WTC11 (cell line): ENCODE measurements at regions not wholly inside any gene's neighbourhood (a gene's known extent, or its start where the extent isn't known, plus 50 kb on each side); places are given as distances from the start of the nearest gene placed in this dataset.

Experiments
- ATAC-seq: fragments of 200-7000 bp; cut with Tn5 transposase; 2 replicates; pipeline ENCODE4 v1.10.0; 2021; ENCODE audit warnings: mild to moderate bottlenecking, moderate library complexity
- CTCF ChIA-PET: fragments of 300-600 bp; sonication (Branson Sonifier 250); formaldehyde crosslinking; loops from one replicate; lab custom pipeline; 2021; ENCODE audit warnings: antibody characterized with exemption; lab: Charles Lee
- POLR2A ChIA-PET: fragments of 350-600 bp; sonication (Branson Sonifier 250); formaldehyde crosslinking; loops from one replicate; lab custom pipeline; 2021; ENCODE audit warnings: antibody characterized with exemption; lab: Charles Lee
- DNase-seq: peaks from one replicate; pipeline ENCODE4 v3.0.0; 2021; ENCODE audit warnings: low spot score
- H3K27ac Mint-ChIP-seq: 2 replicates; pipeline ENCODE4 v1.8.0; 2021; ENCODE audit warnings: mixed read lengths
- H3K27me3 Mint-ChIP-seq: 2 replicates; pipeline ENCODE4 v1.8.0; 2021; ENCODE audit warnings: low read depth, mild to moderate bottlenecking, moderate library complexity, mixed read lengths
- H3K36me3 Mint-ChIP-seq: 2 replicates; pipeline ENCODE4 v1.8.0; 2021; ENCODE audit warnings: mixed read lengths
- H3K4me1 Mint-ChIP-seq: 2 replicates; pipeline ENCODE4 v1.8.0; 2022; ENCODE audit warnings: mixed read lengths
- H3K4me3 Mint-ChIP-seq: 2 replicates; pipeline ENCODE4 v1.8.0; 2021; ENCODE audit warnings: mild to moderate bottlenecking, moderate library complexity, mixed read lengths
- H3K9me3 Mint-ChIP-seq: 2 replicates; pipeline ENCODE4 v1.8.0; 2021; ENCODE audit warnings: mixed read lengths
- AR ChIP-seq: fragments of 250-450 bp; sonication (Bioruptor Pico); IDR thresholded peaks from 2 replicates; pipeline ENCODE4 v1.9.0; 2021; ENCODE audit warnings: mild to moderate bottlenecking
- CBFB ChIP-seq: sonication (generic); formaldehyde crosslinking; IDR thresholded peaks from 2 replicates; pipeline ENCODE4 v1.8.1; 2022; ENCODE audit warnings: mild to moderate bottlenecking, low read depth, missing genetic modification reagents
- CREB1 ChIP-seq: sonication (generic); formaldehyde crosslinking; IDR thresholded peaks from 2 replicates; pipeline ENCODE4 v1.8.0; 2023; ENCODE audit warnings: mild to moderate bottlenecking, missing genetic modification reagents
- ELF4 ChIP-seq: sonication (generic); formaldehyde crosslinking; IDR thresholded peaks from 2 replicates; pipeline ENCODE4 v1.8.1; 2022; ENCODE audit warnings: low read depth, mild to moderate bottlenecking, moderate library complexity, missing genetic modification reagents
- EMX1 ChIP-seq: fragments of 250-450 bp; sonication (Bioruptor Pico); IDR thresholded peaks from 2 replicates; pipeline ENCODE4 v1.8.0; 2021; ENCODE audit warnings: mild to moderate bottlenecking
- ETV6 ChIP-seq: sonication (generic); formaldehyde crosslinking; IDR thresholded peaks from 2 replicates; pipeline ENCODE4 v1.8.1; 2022; ENCODE audit warnings: mild to moderate bottlenecking, missing genetic modification reagents
- GTF2I ChIP-seq: fragments of 250-450 bp; sonication (Bioruptor Pico); conservative IDR thresholded peaks from 2 replicates; pipeline ENCODE4 v1.4.0; 2021; ENCODE audit warnings: mild to moderate bottlenecking
- OVOL2 ChIP-seq: fragments of 250-450 bp; sonication (Bioruptor Pico); IDR thresholded peaks from 2 replicates; pipeline ENCODE4 v1.9.0; 2021; ENCODE audit warnings: mild to moderate bottlenecking, borderline replicate concordance
- SP1 ChIP-seq: sonication (generic); formaldehyde crosslinking; conservative IDR thresholded peaks from 2 replicates; pipeline ENCODE4 v1.8.1; 2022; ENCODE audit warnings: missing genetic modification reagents
- ZMAT4 ChIP-seq: fragments of 250-450 bp; sonication (Bioruptor Pico); IDR thresholded peaks from 2 replicates; pipeline ENCODE4 v1.9.0; 2021; ENCODE audit warnings: mild to moderate bottlenecking
- ZNF121 ChIP-seq: sonication (generic); formaldehyde crosslinking; IDR thresholded peaks from 2 replicates; pipeline ENCODE4 v1.8.0; 2023; ENCODE audit warnings: missing genetic modification reagents
- ZNF219 ChIP-seq: sonication (generic); formaldehyde crosslinking; IDR thresholded peaks from 2 replicates; pipeline ENCODE4 v1.8.0; 2023; ENCODE audit warnings: missing genetic modification reagents, mild to moderate bottlenecking, borderline replicate concordance
- ZNF232 ChIP-seq: sonication (generic); formaldehyde crosslinking; IDR thresholded peaks from 2 replicates; pipeline ENCODE4 v1.8.0; 2022; ENCODE audit warnings: mild to moderate bottlenecking, missing genetic modification reagents
- ZNF281 ChIP-seq: sonication (generic); formaldehyde crosslinking; IDR thresholded peaks from 2 replicates; pipeline ENCODE4 v1.8.0; 2023; ENCODE audit warnings: mild to moderate bottlenecking, missing genetic modification reagents
- TF ChIP-seq, protein P1 (sequence below): sonication (generic); formaldehyde crosslinking; IDR thresholded peaks from 2 replicates; pipeline ENCODE4 v1.8.1; 2022; ENCODE audit warnings: low read depth, mild to moderate bottlenecking, moderate library complexity, missing genetic modification reagents, borderline replicate concordance
- TF ChIP-seq, protein P2 (sequence below): sonication (generic); formaldehyde crosslinking; IDR thresholded peaks from 2 replicates; pipeline ENCODE4 v1.8.1; 2022; ENCODE audit warnings: mild to moderate bottlenecking, missing genetic modification reagents, moderate library complexity, borderline replicate concordance
- TF ChIP-seq, protein P3 (sequence below): sonication (generic); formaldehyde crosslinking; IDR thresholded peaks from 2 replicates; pipeline ENCODE4 v1.8.1; 2022; ENCODE audit warnings: low read depth, missing genetic modification reagents, borderline replicate concordance
- TF ChIP-seq, protein P4 (sequence below): fragments of 200-600 bp; IDR thresholded peaks from 2 replicates; pipeline ENCODE4 v1.8.0; 2022; ENCODE audit warnings: antibody characterized with exemption

DNA sequence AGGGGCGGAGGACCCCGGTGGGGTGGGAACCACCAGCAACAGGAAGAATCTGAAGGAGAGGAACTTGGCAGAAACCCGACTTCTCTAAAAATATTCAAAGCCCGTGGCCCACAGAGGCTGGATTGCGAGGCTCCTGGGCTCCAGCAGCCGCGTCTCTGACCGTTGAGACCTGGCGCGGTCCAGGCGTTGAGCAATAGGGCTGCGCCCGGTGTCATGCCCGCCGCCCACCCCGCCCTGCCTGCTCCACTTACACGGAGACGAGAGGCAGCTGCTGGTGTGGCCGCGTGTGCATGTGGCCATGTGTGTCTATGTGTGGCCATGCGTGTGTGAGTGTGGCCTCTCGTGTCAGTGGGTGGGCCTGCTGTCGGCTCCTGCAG lies 83.6 kb downstream of the IRF8 start:
- DNase-seq (no peak), ATAC-seq (no peak)
- H3K27ac Mint-ChIP-seq: no peak overlapping the region
- POLR2A ChIA-PET: no interaction called here
- no peaks in the 10 kb centered on the region for H3K27me3 Mint-ChIP-seq
- H3K36me3 Mint-ChIP-seq: no peaks in the 10 kb centered on the region
- H3K4me1 Mint-ChIP-seq: no peaks in the 10 kb centered on the region
- no peak overlapping the region for H3K4me3 Mint-ChIP-seq
- CTCF ChIA-PET: interaction anchor here (0.7 to 14.7 kb wide), 4 partner anchors 21 to 162 kb away, joined by 3 to 291 read pairs (median 3); no protein-coding TSS in a partner anchor
- TF ChIP-seq ZNF232 (CRISPR knock-in tag): no peak
- no peak for TF ChIP-seq ZNF121 (CRISPR knock-in tag)
- no peak for TF ChIP-seq CBFB (CRISPR knock-in tag)
- TF ChIP-seq AR (CRISPR knock-in tag): no peak
- no peak for TF ChIP-seq ZMAT4 (CRISPR knock-in tag)
- TF ChIP-seq, protein P1, sequence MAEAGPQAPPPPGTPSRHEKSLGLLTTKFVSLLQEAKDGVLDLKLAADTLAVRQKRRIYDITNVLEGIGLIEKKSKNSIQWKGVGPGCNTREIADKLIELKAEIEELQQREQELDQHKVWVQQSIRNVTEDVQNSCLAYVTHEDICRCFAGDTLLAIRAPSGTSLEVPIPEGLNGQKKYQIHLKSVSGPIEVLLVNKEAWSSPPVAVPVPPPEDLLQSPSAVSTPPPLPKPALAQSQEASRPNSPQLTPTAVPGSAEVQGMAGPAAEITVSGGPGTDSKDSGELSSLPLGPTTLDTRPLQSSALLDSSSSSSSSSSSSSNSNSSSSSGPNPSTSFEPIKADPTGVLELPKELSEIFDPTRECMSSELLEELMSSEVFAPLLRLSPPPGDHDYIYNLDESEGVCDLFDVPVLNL: no peak
- TF ChIP-seq, protein P2, sequence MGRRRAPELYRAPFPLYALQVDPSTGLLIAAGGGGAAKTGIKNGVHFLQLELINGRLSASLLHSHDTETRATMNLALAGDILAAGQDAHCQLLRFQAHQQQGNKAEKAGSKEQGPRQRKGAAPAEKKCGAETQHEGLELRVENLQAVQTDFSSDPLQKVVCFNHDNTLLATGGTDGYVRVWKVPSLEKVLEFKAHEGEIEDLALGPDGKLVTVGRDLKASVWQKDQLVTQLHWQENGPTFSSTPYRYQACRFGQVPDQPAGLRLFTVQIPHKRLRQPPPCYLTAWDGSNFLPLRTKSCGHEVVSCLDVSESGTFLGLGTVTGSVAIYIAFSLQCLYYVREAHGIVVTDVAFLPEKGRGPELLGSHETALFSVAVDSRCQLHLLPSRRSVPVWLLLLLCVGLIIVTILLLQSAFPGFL (CRISPR knock-in tag): no peak
- no peak for TF ChIP-seq OVOL2 (CRISPR knock-in tag)
- no peak for TF ChIP-seq ZNF219 (CRISPR knock-in tag)
- no peak for TF ChIP-seq EMX1 (CRISPR knock-in tag)
- TF ChIP-seq GTF2I: no peak
- TF ChIP-seq CREB1 (CRISPR knock-in tag): no peak
- TF ChIP-seq ZNF281 (CRISPR knock-in tag): no peak
- no peak for TF ChIP-seq ELF4
- no peaks in the 10 kb centered on the region for H3K9me3 Mint-ChIP-seq

- Mint-ChIP-seq H3K4me1 (no peaks in the 10 kb centered on the region), H3K9me3 (no peaks in the 10 kb centered on the region), H3K4me3 (no peak overlapping the region), H3K36me3 (no peaks in the 10 kb centered on the region), H3K27ac (no peak overlapping the region), H3K27me3 (no peaks in the 10 kb centered on the region)
- POLR2A ChIA-PET: no interaction called here
- CTCF ChIA-PET: interaction anchor here (14.7 kb wide), 1 partner anchor 163 kb away, joined by 291 read pairs; no protein-coding TSS in a partner anchor
- ATAC-seq (no peak), DNase-seq (no peak)
- TF ChIP-seq ETV6 (CRISPR knock-in tag): no peak
- TF ChIP-seq, protein P3, sequence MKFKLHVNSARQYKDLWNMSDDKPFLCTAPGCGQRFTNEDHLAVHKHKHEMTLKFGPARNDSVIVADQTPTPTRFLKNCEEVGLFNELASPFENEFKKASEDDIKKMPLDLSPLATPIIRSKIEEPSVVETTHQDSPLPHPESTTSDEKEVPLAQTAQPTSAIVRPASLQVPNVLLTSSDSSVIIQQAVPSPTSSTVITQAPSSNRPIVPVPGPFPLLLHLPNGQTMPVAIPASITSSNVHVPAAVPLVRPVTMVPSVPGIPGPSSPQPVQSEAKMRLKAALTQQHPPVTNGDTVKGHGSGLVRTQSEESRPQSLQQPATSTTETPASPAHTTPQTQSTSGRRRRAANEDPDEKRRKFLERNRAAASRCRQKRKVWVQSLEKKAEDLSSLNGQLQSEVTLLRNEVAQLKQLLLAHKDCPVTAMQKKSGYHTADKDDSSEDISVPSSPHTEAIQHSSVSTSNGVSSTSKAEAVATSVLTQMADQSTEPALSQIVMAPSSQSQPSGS (CRISPR knock-in tag): no peak
- no peak for TF ChIP-seq SP1 (CRISPR knock-in tag)
- TF ChIP-seq, protein P4, sequence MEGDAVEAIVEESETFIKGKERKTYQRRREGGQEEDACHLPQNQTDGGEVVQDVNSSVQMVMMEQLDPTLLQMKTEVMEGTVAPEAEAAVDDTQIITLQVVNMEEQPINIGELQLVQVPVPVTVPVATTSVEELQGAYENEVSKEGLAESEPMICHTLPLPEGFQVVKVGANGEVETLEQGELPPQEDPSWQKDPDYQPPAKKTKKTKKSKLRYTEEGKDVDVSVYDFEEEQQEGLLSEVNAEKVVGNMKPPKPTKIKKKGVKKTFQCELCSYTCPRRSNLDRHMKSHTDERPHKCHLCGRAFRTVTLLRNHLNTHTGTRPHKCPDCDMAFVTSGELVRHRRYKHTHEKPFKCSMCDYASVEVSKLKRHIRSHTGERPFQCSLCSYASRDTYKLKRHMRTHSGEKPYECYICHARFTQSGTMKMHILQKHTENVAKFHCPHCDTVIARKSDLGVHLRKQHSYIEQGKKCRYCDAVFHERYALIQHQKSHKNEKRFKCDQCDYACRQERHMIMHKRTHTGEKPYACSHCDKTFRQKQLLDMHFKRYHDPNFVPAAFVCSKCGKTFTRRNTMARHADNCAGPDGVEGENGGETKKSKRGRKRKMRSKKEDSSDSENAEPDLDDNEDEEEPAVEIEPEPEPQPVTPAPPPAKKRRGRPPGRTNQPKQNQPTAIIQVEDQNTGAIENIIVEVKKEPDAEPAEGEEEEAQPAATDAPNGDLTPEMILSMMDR: no peak
These were observed 84.1 kb downstream of the IRF8 start for GRCh38 chr16:85983064-85983463.
